GM21528 (cell line): ENCODE measurements at regions not wholly inside any gene's neighbourhood (a gene's known extent, or its start where the extent isn't known, plus 50 kb on each side); places are given as distances from the start of the nearest gene placed in this dataset.

Source experiments
- ATAC-seq: cut with Tn5 transposase; IDR thresholded peaks from one replicate; pipeline ENCODE4 v1.9.1; 2021; ENCODE audit warnings: mild to moderate bottlenecking, moderate library complexity; ENCODE audit not compliant: unreplicated experiment, low FRiP score

- ATAC-seq: no peak
These were observed 802.1 kb upstream of the FAM98A start for GRCh38 chr2:34401186-34401585.

GRCh38 chr2:34388446-34388845 is 789.3 kb upstream of the FAM98A start:
- ATAC-seq: no peak

- ATAC-seq: no peak
These were observed 788.4 kb upstream of the FAM98A start for GRCh38 chr2:34387536-34387935.

GRCh38 chr2:34379586-34379985 is 780.5 kb upstream of the FAM98A start:
- ATAC-seq: no peak

GRCh38 chr2:34373586-34374233 is 774.6 kb upstream of the FAM98A start:
- ATAC-seq: no peak

- ATAC-seq: no peak
These were observed 773.9 kb upstream of the FAM98A start for GRCh38 chr2:34372967-34373366.

GRCh38 chr2:34371711-34372110 is 772.6 kb upstream of the FAM98A start:
- ATAC-seq: no peak

- no peak for ATAC-seq
These were observed 769.2 kb upstream of the FAM98A start for GRCh38 chr2:34368304-34368703.

GRCh38 chr2:34365932-34366331 is 766.8 kb upstream of the FAM98A start:
- ATAC-seq: no peak

GRCh38 chr2:34365512-34365911 is 766.4 kb upstream of the FAM98A start:
- no peak for ATAC-seq

- no peak for ATAC-seq
These were observed 754.5 kb upstream of the FAM98A start for GRCh38 chr2:34353509-34354113.

GRCh38 chr2:34349527-34349926 is 750.4 kb upstream of the FAM98A start:
- ATAC-seq: no peak

GRCh38 chr2:34345030-34345429 is 745.9 kb upstream of the FAM98A start:
- no peak for ATAC-seq

- ATAC-seq: no peak
These were observed 741.2 kb upstream of the FAM98A start for GRCh38 chr2:34340307-34340706.

GRCh38 chr2:34337735-34338134 is 738.6 kb upstream of the FAM98A start:
- ATAC-seq: no peak

GRCh38 chr2:34332813-34333212 is 733.7 kb upstream of the FAM98A start:
- ATAC-seq: no peak

GRCh38 chr2:34320056-34320455 is 721.0 kb upstream of the FAM98A start:
- no peak for ATAC-seq

- no peak for ATAC-seq
These were observed 718.7 kb upstream of the FAM98A start for GRCh38 chr2:34317797-34318196.

- no peak for ATAC-seq
These were observed 717.7 kb upstream of the FAM98A start for GRCh38 chr2:34316788-34317187.

GRCh38 chr2:34311816-34312215 is 712.7 kb upstream of the FAM98A start:
- no peak for ATAC-seq

- ATAC-seq: no peak
These were observed 709.0 kb upstream of the FAM98A start for GRCh38 chr2:34308140-34308539.

- ATAC-seq: no peak
These were observed 708.5 kb upstream of the FAM98A start for GRCh38 chr2:34307636-34308035.

- ATAC-seq: no peak
These were observed 707.6 kb upstream of the FAM98A start for GRCh38 chr2:34306745-34307144.
